H9 (cell line): ENCODE measurements at regions not wholly inside any gene's neighbourhood (a gene's known extent, or its start where the extent isn't known, plus 50 kb on each side); places are given as distances from the start of the nearest gene placed in this dataset.

Experiments used
- DNase-seq: peaks from one replicate; pipeline ENCODE4 v3.0.0-alpha.2; 2017
- H2AFZ ChIP-seq: one replicate; pipeline ENCODE4 v1.6.1; 2013; ENCODE audit warnings: mild to moderate bottlenecking, low read length, control low read depth, moderate library complexity
- H2AK5ac ChIP-seq: 2 replicates; pipeline ENCODE4 v1.6.1; 2013; ENCODE audit warnings: low read length, control low read depth, mixed read lengths; ENCODE audit not compliant: insufficient read length
- H2BK120ac ChIP-seq: one replicate; pipeline ENCODE4 v1.6.1; 2013; ENCODE audit warnings: low read depth, mild to moderate bottlenecking, low read length, control low read depth, inconsistent platforms; ENCODE audit not compliant: poor library complexity, severe bottlenecking
- H2BK12ac ChIP-seq: 2 replicates; pipeline ENCODE4 v1.6.1; 2013; ENCODE audit warnings: low read length, control low read depth, mixed read lengths, low read depth; ENCODE audit not compliant: insufficient read length
- H2BK15ac ChIP-seq: 2 replicates; pipeline ENCODE4 v1.6.1; 2013; ENCODE audit warnings: low read depth, low read length, control low read depth
- H2BK20ac ChIP-seq: one replicate; pipeline ENCODE4 v1.6.1; 2013; ENCODE audit warnings: low read depth, mild to moderate bottlenecking, low read length, control low read depth, inconsistent platforms; ENCODE audit not compliant: poor library complexity, severe bottlenecking
- H2BK5ac ChIP-seq: 2 replicates; pipeline ENCODE4 v1.6.1; 2013; ENCODE audit warnings: low read length, control low read depth, mixed read lengths; ENCODE audit not compliant: insufficient read length
- H3K14ac ChIP-seq: 2 replicates; pipeline ENCODE4 v1.6.1; 2013; ENCODE audit warnings: low read length, control low read depth; ENCODE audit not compliant: insufficient read depth
- H3K18ac ChIP-seq: 2 replicates; pipeline ENCODE4 v1.6.1; 2013; ENCODE audit warnings: low read depth, mild to moderate bottlenecking, mixed read lengths, low read length, control low read depth; ENCODE audit not compliant: insufficient read length
- H3K23ac ChIP-seq: 2 replicates; pipeline ENCODE4 v1.6.1; 2013; ENCODE audit warnings: low read length, control low read depth, mixed read lengths, low read depth; ENCODE audit not compliant: insufficient read length
- H3K23me2 ChIP-seq: 2 replicates; pipeline ENCODE4 v1.6.1; 2013; ENCODE audit warnings: low read depth, mild to moderate bottlenecking, mixed read lengths, low read length, control low read depth; ENCODE audit not compliant: insufficient read length, poor library complexity, severe bottlenecking
- H3K27ac ChIP-seq: 2 replicates; pipeline ENCODE4 v1.5.1; 2013; ENCODE audit warnings: low read length, control low read depth, mixed read lengths, low read depth; ENCODE audit not compliant: insufficient read length
- H3K27me3 ChIP-seq: 2 replicates; pipeline ENCODE4 v1.6.1; 2013; ENCODE audit warnings: low read length, control low read depth, inconsistent platforms; ENCODE audit not compliant: insufficient read depth
- H3K4ac ChIP-seq: 2 replicates; pipeline ENCODE4 v1.6.1; 2013; ENCODE audit warnings: low read depth, mild to moderate bottlenecking, control low read depth, inconsistent platforms, low read length, moderate library complexity
- H3K4me1 ChIP-seq: 2 replicates; pipeline ENCODE4 v1.6.1; 2013; ENCODE audit warnings: low read length, control low read depth, inconsistent platforms; ENCODE audit not compliant: insufficient read depth
- H3K4me2 ChIP-seq: 2 replicates; pipeline ENCODE4 v1.6.1; 2013; ENCODE audit warnings: low read length, control low read depth, mixed read lengths; ENCODE audit not compliant: insufficient read length, insufficient read depth
- H3K56ac ChIP-seq: 2 replicates; pipeline ENCODE4 v1.6.1; 2013; ENCODE audit warnings: low read depth, mild to moderate bottlenecking, mixed read lengths, low read length, control low read depth; ENCODE audit not compliant: insufficient read length
- H3K79me1 ChIP-seq: 2 replicates; pipeline ENCODE4 v1.6.1; 2013; ENCODE audit warnings: low read depth, mild to moderate bottlenecking, moderate library complexity, low read length, control low read depth, inconsistent platforms; ENCODE audit not compliant: insufficient read depth, poor library complexity, severe bottlenecking
- H3K79me2 ChIP-seq: 2 replicates; pipeline ENCODE4 v1.6.1; 2013; ENCODE audit warnings: low read length, control low read depth, inconsistent platforms; ENCODE audit not compliant: insufficient read depth
- H3K9ac ChIP-seq: 2 replicates; pipeline ENCODE4 v1.6.1; 2013; ENCODE audit warnings: low read length, control low read depth, mixed read lengths; ENCODE audit not compliant: insufficient read length; ENCODE audit errors: extremely low read depth
- H3K9me3 ChIP-seq: one replicate; pipeline ENCODE4 v1.6.1; 2013; ENCODE audit warnings: low read depth, low read length, inconsistent platforms; ENCODE audit not compliant: control insufficient read depth
- H3T11ph ChIP-seq: one replicate; pipeline ENCODE4 v1.6.1; 2013; ENCODE audit warnings: mild to moderate bottlenecking, low read length, control low read depth, inconsistent platforms
- H4K20me1 ChIP-seq: one replicate; pipeline ENCODE4 v1.6.1; 2013; ENCODE audit not compliant: control insufficient read depth, insufficient read length, insufficient read depth
- H4K5ac ChIP-seq: 2 replicates; pipeline ENCODE4 v1.6.1; 2013; ENCODE audit warnings: low read depth, mild to moderate bottlenecking, mixed read lengths, low read length, control low read depth; ENCODE audit not compliant: insufficient read length
- H4K8ac ChIP-seq: replicated peaks from 2 replicates; pipeline ENCODE4 v1.6.1; 2013; ENCODE audit warnings: low read length, control low read depth, mixed read lengths, low read depth; ENCODE audit not compliant: insufficient read length
- H4K91ac ChIP-seq: 2 replicates; pipeline ENCODE4 v1.6.1; 2013; ENCODE audit warnings: low read depth, mild to moderate bottlenecking, moderate library complexity, mixed read lengths, low read length, control low read depth; ENCODE audit not compliant: insufficient read length
- H3K27ac Mint-ChIP-seq, 3 experiments: 2 replicates in 2 of 3; 3 replicates in 1 of 3; pipeline ENCODE4 v1.8.0; 2020 to 2021; ENCODE audit warnings: mixed read lengths in 3 of 3, mild to moderate bottlenecking in 1 of 3, moderate library complexity in 1 of 3
- H3K27me3 Mint-ChIP-seq: 2 replicates; pipeline ENCODE4 v1.8.0; 2021; ENCODE audit warnings: low read depth, mild to moderate bottlenecking, moderate library complexity, mixed read lengths
- H3K36me3 Mint-ChIP-seq, 3 experiments: 2 replicates in 2 of 3; 3 replicates in 1 of 3; pipeline ENCODE4 v1.8.0; 2020 to 2021; ENCODE audit warnings: low read depth in 3 of 3, mixed read lengths in 3 of 3; ENCODE audit not compliant: insufficient read depth in 1 of 3
- H3K4me1 Mint-ChIP-seq, 2 experiments: 2 replicates each; pipeline ENCODE4 v1.8.0; 2020; ENCODE audit warnings: mixed read lengths in 2 of 2
- H3K4me3 Mint-ChIP-seq, 2 experiments: 2 replicates in 1 of 2; 3 replicates in 1 of 2; pipeline ENCODE4 v1.8.0; 2020 to 2021; ENCODE audit warnings: mild to moderate bottlenecking in 2 of 2, mixed read lengths in 2 of 2, moderate library complexity in 1 of 2
- H3K9me3 Mint-ChIP-seq, 2 experiments: 2 replicates in 1 of 2; 3 replicates in 1 of 2; pipeline ENCODE4 v1.8.0; 2020; ENCODE audit warnings: mild to moderate bottlenecking in 2 of 2, mixed read lengths in 2 of 2, moderate library complexity in 1 of 2
- WGBS: extraction: QIAGEN DNeasy Blood & Tissue Kit; methylation state at CpG from one replicate; pipeline ENCODE4 v1.1.7; 2013; ENCODE audit warnings: missing lambda C conversion rate, low lambda C conversion rate, mixed read lengths; ENCODE audit not compliant: insufficient read length; ENCODE audit errors: extremely low coverage; 5-methylcytosine and 5-hydroxymethylcytosine counted together
- TF ChIP-seq, protein P1 (sequence below): fragments of 200-600 bp; sonication (generic); conservative IDR thresholded peaks from 3 replicates; pipeline ENCODE4 v1.8.0; 2021; ENCODE audit warnings: antibody characterized with exemption, mild to moderate bottlenecking

DNA sequence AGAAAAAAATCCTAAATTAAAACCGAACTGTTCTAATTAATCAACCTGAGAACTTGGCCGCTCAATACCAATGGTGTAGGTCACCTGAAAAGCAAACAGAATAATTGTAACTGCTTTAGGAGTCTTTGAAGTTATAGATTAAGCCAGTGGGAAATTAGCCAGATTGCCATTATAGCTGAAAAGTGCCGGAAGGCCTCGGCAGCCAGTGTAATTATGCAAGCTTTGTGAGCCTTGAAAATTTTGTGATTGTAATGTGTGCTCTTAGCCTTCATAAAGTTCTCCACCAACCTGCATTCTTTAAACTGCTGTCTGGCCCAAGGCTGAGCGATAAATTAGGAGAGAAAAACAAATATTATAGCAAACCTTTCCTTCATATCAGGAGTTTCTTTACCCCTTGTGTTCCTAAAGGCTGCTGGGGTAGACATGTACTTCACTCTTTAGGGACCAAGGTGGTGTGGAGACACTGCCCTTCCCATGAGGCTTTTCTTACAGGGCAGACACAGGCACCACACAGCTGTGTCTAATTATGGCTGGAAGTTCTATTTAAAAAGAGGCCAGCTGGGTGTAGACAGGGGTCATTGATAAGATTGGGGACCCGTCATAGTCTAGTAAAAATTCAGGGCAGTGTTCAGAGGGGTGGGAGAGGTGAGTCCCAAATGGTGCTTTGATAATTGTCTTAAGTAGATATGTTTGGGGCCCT is 991.2 kb downstream of the FLRT2 start:
- no peaks in the 10 kb centered on the region for H3K4me1 ChIP-seq
- H3K14ac ChIP-seq: no peak overlapping the region
- no peak overlapping the region for H3K23ac ChIP-seq
- no peak overlapping the region for H2AK5ac ChIP-seq
- no peak overlapping the region for H2BK12ac ChIP-seq
- no peak overlapping the region for H4K91ac ChIP-seq
- H4K8ac ChIP-seq: no peak overlapping the region
- H2BK15ac ChIP-seq: no peak overlapping the region
- no peak overlapping the region for H3K4me2 ChIP-seq
- no peak overlapping the region for H3K56ac ChIP-seq
- no peak overlapping the region for H3K9ac ChIP-seq
- H3K9me3 Mint-ChIP-seq: no peaks in the 10 kb centered on the region
- H3K4me3 Mint-ChIP-seq: no peak overlapping the region
- no peak overlapping the region for H2BK120ac ChIP-seq
- no peak overlapping the region for H2AFZ ChIP-seq
- no peaks in the 10 kb centered on the region for H3K27me3 Mint-ChIP-seq
- H3K18ac ChIP-seq: no peak overlapping the region
- no peaks in the 10 kb centered on the region for H3K36me3 Mint-ChIP-seq
- H3K27me3 ChIP-seq: no peaks in the 10 kb centered on the region
- no peak overlapping the region for H3K27ac ChIP-seq
- no peaks in the 10 kb centered on the region for H3K4me1 Mint-ChIP-seq
- no peak overlapping the region for H3K27ac Mint-ChIP-seq
- no peaks in the 10 kb centered on the region for H3K79me1 ChIP-seq
- H2BK20ac ChIP-seq: no peak overlapping the region
- no peak overlapping the region for H3K4ac ChIP-seq
- no CpG with 5 or more reads among the region's 6 CpGs for WGBS
- H4K5ac ChIP-seq: no peak overlapping the region
- H3K9me3 ChIP-seq: no peaks in the 10 kb centered on the region
- H2BK5ac ChIP-seq: no peak overlapping the region
- no peaks in the 10 kb centered on the region for H3K79me2 ChIP-seq
- H3K23me2 ChIP-seq: no peaks in the 10 kb centered on the region
- H3T11ph ChIP-seq: no peak overlapping the region
- no peak for DNase-seq
- TF ChIP-seq, protein P1, sequence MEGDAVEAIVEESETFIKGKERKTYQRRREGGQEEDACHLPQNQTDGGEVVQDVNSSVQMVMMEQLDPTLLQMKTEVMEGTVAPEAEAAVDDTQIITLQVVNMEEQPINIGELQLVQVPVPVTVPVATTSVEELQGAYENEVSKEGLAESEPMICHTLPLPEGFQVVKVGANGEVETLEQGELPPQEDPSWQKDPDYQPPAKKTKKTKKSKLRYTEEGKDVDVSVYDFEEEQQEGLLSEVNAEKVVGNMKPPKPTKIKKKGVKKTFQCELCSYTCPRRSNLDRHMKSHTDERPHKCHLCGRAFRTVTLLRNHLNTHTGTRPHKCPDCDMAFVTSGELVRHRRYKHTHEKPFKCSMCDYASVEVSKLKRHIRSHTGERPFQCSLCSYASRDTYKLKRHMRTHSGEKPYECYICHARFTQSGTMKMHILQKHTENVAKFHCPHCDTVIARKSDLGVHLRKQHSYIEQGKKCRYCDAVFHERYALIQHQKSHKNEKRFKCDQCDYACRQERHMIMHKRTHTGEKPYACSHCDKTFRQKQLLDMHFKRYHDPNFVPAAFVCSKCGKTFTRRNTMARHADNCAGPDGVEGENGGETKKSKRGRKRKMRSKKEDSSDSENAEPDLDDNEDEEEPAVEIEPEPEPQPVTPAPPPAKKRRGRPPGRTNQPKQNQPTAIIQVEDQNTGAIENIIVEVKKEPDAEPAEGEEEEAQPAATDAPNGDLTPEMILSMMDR: no peak
- no peaks in the 10 kb centered on the region for H4K20me1 ChIP-seq
